Stimulated activated naive CD8-positive, alpha-beta T cell treated with anti-CD3 and anti-CD28 coated beads, Interleukin-15, Interleukin-2, amounts not matched to agents 100 U/mL and 50 U/mL, for 24 hours (primary cell): ENCODE measurements at regions not wholly inside any gene's neighbourhood (a gene's known extent, or its start where the extent isn't known, plus 50 kb on each side); places are given as distances from the start of the nearest gene placed in this dataset.
"Not testable (repeated sequence)": the region's sequence is repeated elsewhere in the genome, so short reads cannot be mapped to it uniquely, and the experiment has no call there.

ENCODE experiments used
- ATAC-seq: fragments of 150-1000 bp; cut with Tn5 transposase; one replicate; pipeline ENCODE4 v1.10.0; 2021
- DNase-seq: peaks from one replicate; pipeline ENCODE4 v3.0.0; 2021

DNA sequence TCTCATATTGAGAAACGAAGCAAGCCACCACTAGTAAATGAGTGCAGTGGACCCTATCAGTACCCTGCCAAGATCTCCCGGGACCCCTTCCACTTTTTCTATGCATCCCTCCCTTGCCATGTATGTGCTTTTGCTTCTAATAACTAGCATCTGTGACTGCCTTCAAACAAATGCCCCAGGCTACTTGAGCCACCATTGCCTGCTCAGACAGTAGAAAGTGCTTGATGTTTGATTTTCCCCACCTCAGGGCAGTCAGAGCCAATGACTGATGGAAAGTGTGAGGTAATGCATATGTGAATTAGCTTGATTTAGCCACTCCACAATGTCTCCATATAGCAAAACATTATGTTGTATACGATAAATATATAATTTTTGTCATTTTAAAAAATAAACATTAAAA is 797.3 kb upstream of the ACO1 start:
- no peak for ATAC-seq

DNA sequence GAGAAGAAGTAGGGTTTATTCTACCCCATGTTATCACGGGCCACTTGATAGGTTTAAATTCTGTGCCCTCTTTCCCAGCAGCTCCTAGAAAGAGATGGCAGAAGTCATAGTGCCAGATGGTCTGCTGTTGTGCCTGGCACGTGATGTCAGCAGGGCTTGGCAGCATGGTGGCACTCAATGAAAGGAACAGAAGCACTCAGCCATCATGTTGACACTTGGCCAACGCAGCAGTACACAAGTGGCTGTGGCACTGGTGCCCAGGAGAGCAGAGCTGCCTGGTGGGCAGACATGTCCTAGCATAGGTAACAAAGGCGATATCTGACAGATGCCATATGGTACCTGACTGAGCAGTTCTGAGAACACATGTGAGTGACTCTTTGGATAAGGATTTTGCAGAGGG is 796.4 kb upstream of the ACO1 start:
- DNase-seq (no peak), ATAC-seq (no peak)

More for the DNA sequence above, 797.3 kb upstream of the ACO1 start:
- no peak for DNase-seq

DNA sequence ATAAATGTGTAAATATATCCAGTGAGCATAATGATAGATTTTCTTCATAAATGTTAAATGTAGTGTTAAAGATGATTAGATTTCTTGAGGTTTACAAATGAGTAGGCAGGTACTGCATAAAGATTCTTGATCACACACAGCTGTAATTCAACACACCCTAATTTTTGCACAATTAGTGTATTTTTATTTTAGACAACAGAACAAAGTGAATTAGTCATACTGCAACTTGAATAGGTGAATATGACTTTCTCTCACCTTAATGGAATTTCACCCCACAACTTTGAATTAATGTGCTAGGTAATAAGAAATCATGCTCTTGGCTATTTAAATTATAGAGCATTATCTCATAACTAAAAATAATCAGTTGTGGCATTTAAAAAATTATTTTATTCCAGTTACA is 795.7 kb upstream of the ACO1 start:
- ATAC-seq (no peak), DNase-seq (no peak)

DNA sequence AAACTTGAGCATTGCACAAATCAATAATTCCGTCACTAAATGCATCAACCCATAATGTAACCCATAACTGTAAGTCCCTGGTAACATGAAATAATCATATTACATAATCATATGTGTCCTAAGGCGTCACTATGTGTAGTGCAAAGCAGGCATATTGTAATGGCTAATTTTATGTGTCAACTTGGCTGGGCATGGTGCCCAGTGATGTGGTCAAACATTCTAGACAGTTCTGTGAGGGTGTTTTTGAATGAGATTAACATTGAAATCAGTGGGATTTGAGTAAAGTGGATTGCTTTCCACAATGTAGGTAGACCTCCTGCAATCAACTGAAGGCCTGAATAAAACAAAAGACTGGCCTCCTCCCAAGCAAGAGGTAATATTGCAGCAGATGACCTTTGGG is 794.4 kb upstream of the ACO1 start:
- ATAC-seq: no peak
- DNase-seq: no peak

DNA sequence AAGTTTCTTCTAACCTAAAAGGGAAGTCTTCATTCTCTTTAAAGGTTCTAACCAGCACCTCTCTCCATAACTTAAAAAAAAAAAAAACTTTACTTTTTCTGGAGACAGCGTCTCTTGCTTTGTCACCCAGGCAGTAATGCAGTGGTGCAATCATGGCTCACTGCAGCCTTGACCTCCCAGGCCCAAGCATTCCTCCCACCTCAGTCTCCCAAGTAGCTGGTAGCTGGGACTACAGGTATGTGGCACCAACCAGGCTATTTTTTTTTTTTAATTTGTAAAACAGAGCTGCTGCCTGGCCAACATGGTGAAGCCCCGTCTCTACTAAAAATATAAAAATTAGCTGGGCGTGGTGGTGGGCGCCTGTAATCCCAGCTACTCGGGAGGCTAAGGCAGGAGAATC is 787.4 kb upstream of the ACO1 start:
- DNase-seq, ATAC-seq: not testable (repeated sequence)

DNA sequence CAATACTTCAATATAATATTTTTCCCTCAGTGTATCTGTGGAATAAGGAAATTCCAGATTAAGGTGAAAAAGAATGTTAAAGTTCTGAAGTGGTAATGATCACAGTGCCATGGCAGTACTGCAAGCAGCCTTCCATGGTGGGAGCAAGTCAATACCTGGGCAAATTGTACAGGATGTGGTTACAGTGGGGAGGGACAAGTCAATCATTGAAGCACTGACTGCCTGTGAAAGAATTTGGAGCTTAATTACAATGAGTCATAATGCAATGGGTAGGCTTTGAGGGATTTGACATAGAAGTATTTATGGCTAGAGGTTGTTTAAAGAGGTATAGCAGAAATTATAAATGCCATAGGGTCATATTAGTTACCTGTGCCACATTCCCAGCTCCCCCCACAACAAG is 786.5 kb upstream of the ACO1 start:
- ATAC-seq (no peak), DNase-seq (no peak)

DNA sequence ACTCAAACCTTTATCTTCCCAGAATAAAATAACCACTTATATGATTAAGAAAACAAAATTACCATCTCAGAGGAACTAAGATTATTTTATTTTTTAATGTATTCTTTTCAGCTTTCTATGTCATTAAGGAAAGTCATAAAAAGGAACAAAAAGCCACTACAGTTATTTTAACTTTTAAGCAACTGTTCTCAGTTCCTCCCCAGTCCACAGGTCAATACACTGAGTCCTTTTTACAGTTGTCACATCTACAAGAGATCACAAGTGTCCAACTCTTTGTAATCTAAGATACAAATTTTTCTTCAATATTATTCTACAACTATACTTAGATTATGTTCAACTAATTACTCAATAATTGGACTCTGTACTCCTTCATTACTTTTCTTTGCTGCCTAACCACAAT is 782.8 kb upstream of the ACO1 start:
- no peak for ATAC-seq
- DNase-seq: no peak

DNA sequence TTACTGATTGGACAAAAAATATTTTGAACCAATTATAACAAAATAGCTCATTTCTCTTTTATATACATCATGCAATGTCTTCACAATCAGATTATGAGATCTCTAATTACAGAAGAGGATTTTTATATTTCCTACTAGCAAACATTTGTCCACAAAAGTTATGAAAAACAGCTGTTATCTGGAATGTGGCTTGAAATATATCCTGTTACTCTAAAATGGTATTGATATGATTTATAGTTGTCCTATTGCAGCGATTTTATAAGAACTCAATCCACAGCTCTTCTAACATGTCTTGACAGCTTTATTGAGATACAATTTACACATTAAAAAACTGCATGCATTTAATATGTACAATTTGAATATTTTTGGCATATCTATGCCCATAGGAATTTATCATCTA is 779.9 kb upstream of the ACO1 start:
- ATAC-seq: no peak

DNA sequence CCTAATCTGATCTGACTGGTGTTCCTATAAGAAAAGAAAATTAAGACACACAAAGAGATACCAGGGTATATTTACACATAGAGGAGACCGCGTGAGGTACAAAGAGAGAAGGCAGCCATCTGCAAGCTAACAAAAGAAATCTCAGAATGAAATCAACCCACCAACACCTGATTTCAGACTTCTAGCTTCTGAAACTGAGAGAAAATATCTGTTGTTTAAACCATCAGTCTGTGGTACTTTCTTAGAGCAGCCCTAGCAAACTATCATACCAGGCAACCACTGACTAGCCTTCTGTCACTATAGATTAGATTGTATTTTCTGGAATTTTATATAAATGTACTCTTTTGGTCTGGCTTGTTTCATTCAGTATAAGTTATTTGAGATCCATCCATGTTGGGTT is 779.3 kb upstream of the ACO1 start:
- ATAC-seq (no peak), DNase-seq (no peak)

More for the DNA sequence above, 779.9 kb upstream of the ACO1 start:
- no peak for DNase-seq

DNA sequence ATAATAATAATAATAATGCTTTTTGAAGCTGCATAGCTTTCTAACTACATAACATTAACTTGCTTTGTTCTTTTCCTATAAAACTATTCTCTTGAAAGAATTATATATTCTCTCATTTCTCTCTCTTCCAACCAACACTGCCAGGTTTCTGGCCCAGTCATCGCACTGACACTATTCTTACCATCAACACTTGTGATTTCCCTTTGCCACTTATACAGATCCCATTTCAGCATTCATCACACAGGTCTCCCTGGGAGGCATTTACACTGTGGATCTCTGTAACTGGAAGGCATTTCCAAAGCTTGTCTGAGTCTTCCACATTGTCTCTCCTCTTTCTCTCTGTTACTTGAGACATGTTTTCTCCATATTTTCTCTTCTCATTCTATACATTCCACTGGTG is 777.8 kb upstream of the ACO1 start:
- DNase-seq (no peak), ATAC-seq (no peak)

DNA sequence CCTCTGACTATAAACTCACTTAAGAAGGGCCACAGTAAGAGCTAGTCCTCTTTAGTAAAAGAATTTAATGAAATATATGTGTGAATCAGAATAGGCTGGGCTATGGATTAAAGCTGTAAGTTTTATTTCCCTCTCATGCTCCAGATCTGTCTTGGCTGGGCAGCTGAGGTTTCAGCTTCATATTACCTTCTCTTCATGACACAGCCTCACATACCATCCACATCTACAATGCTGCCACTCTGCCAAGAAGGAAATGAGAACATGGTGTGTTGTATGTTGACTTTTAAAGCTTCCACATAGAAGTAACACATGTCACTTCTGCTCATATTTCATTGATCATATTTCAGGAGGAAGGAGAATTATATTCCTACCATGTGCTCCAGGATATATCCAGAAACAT is 776.0 kb upstream of the ACO1 start:
- no peak for DNase-seq
- ATAC-seq: no peak

DNA sequence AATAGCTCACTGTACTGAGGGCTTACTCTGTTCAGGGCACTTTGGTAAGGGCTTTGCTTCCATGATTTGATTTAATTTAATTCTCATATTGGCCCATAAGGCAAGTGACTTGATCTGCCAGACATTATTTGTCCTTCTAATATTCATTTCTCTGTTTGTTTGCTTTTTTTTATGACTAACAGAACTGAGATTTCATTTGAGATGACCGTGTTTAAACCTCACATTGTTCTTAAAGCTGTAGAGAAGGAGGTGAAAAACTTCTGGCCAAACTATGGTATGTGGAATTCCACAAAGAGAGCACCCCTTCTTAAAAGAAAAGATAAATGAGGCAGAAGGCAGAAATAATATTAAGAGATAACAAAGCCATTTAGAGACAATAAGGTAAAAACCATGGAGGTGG is 775.6 kb upstream of the ACO1 start:
- ATAC-seq (no peak), DNase-seq (no peak)

DNA sequence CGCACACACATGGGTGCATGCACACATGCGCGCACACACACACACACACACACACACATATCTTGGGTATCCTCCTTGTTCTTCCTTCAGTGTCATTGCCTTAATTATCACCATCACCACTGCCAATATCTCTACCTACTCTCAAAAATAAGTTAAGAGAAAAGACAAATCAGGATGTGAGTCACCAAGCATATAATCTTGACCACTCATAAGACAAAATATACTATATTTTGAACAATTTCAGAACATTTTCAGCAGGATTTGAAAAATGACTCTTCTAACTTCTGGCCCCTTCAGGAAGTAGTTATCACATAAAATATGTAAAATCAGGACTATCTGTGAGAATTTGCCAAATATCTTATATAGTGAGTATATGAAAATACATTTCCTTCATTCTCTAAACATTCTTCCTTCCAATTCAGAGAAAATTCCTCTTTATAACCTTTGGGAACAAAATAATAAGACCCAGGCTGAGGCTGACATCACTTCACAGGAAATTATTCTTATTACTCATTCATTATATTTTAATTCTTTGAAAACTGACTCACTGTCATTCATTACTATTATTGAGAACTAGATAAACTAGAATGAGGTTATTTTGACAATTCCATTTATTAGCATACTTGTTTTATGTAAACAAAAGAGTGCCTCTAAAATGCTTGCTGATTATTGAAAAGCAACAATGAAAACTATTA is 772.0 kb upstream of the ACO1 start:
- no peak for DNase-seq
- ATAC-seq: no peak

DNA sequence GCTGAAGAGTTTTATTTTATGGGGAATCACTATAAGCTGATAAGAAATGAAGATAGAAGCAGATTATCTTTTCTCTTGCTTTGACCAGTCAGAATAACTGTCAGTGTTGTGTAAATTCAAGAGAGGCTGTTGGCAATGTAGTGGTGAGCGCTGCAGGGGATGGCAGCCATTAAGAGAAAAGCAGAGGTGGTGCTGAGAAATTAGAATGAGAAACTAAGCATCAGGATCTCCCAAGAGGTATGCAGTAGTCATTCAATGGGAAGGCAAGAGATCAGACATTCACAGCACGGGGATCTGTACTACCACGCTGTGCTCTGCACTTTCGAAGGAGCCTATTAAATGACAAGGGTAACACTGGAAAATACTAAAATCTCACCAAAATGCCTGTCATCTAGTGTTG is 768.5 kb upstream of the ACO1 start:
- ATAC-seq: no peak
- DNase-seq: no peak

DNA sequence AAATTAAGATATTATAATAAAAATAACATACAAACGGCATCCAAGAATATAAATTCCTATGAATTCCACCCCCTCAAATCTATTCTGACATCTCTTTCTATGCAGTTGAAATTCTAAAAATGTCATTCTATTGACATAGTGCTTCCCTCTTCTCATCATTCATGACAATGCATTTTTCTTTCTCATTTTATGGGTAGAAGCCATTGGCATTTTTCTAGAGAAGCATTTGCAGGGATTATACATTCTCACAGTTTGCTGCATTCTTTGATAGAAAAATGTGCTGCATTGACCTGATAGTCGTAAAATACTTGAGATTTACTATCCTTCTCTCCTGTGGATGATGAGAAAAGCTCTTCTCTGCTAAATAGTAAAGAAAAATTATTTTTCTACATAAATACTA is 760.9 kb upstream of the ACO1 start:
- no peak for DNase-seq

DNA sequence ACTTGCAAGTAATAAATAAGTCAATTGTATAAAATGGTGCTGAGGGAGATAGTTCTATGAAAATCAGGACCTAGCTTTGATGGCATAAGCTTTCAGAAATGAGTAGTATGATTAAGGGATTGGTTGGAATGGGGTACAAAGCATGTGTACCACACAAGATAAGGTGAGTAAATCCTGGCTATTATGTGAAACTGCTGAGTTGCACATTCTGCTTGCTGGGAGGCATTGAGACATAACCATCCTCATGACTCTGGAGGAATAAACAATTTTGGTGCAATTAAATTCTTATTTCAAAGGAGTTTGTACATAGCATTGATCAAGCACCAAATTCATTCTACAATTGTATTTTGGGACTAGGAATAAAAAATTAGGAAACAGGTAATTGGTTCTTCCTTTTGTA is 755.2 kb upstream of the ACO1 start:
- ATAC-seq (no peak), DNase-seq (no peak)

More for the DNA sequence above, 760.9 kb upstream of the ACO1 start:
- no peak for ATAC-seq

DNA sequence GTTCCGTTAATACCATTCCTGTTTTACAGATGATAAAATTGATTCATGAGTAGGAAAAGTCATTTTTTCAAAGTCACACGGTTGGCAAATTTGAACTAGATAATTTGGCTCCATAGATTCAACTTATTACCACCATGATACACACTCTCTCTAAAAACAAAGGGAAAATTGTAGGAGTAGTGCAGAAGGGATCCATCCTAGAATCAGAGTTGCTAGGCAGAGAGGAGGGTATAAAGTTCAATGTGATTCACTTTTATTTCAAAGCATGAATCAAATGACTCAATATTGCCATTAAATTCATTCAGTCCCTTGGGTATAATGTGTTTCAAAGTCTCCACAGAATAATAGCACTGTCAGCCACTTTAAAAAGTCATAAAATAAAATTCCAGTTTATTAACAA is 747.2 kb upstream of the ACO1 start:
- no peak for ATAC-seq
- no peak for DNase-seq

DNA sequence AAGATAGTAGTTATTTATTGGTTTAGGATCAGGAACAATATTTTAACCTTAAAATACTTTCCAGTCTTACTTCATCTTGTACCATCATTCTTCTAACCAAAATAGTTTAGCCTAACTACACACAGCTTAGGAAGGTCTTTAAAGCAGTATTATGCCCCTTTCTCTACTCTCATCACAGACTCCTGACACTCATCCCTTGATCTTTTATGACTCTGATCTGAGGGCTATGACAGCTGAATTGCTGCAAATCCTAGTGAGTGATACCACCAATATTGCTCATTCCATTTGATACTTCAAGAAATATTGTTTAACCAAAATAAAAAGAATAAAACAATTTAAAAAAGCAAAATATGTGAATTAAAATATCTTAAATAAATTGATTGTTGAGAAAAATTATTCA is 746.6 kb upstream of the ACO1 start:
- no peak for ATAC-seq

DNA sequence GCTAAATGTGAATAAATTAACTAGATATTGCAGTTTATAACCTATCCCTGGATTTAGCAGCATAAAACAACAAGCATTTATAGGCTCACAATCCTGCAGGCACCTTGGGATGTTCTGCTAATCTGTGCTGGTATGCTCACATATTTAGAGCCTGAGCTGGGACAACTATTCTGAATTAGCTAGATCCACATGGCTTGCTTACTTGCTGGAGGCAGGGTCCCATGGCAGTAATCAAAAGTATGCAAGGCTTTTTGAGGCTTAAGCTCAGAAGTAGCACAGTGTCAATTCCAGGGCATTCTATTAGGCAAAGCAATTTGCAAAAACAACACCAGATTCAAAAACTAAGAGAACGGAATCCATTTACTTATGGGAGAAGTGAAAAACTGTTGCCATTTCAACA is 745.0 kb upstream of the ACO1 start:
- ATAC-seq (no peak), DNase-seq (no peak)

More for the DNA sequence above, 746.6 kb upstream of the ACO1 start:
- DNase-seq: no peak

DNA sequence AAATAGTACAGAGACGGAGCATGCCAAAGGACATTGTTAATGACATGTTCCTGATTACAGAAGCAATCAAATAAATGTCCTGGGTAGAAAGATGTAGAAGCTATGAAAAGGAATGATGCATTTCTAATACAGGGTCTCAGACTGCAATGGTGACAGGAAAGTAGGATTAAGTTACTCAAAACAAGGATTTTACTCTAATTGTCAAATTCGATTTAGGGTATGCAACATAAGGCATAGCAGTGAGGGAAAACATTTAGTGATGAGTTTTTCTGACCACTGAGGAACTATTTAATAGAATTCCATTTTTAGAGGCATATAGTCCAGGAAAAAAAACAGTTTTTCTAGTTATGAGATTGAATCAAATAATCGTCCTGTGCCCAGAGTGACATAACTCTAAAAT is 715.1 kb upstream of the ACO1 start:
- ATAC-seq: no peak

DNA sequence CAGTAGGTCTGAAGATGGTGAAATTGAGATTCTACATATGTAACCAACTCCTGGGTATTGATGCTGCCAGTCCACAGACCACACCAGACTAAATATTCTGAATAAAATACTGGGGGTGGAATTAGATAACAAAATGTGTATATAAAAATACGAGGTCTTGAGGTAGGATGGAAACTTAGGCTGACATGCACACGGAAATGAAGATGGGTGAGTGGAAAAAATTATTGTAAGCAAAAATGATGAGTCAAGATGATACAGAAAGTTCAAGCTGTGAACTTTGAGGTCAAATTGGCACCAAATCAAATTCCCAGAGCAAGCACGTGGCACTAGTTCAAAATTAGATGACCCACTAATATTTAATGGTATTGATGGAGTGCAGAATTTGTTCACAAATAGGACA is 713.4 kb upstream of the ACO1 start:
- ATAC-seq: peak; percentile 52
- no peak for DNase-seq

More for the DNA sequence above, 715.1 kb upstream of the ACO1 start:
- DNase-seq: no peak

DNA sequence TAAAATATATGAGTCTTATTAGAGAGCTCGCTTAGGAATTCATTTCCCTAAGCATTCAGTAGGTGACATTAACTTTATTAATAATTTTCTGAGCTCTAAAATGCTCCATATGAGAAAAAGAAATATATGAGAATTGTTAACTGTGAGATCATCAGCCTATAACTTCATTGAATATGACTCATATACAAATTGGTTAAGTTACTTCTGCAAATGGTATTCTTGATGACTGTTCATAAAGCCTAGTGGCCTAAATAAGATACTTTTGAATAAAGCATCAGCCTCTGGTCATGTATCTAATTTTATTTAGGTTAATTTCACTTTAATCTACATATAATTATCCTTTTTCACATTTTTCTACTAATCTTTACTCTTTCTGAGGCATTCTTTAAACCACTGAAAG is 710.2 kb upstream of the ACO1 start:
- ATAC-seq: no peak
- DNase-seq: no peak

DNA sequence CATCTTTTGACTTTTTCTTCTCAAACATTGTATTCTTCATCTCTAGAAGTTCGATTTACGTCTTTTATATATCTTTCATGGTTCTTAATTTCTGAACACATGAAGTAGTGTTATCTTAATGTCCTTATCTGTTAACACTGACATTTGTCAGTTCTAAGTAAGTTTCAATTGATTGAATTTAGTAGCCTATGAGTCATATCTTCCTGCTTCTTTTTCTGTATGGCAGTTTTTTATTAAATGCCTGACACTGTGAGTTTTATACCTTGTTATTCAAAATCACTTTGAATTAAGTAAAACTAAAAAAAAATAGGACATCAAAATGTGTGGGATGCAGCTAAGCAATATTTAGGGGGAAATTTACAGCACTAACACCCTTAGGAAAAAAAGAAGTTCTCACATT is 707.0 kb upstream of the ACO1 start:
- ATAC-seq (peak; percentile 32), DNase-seq (no peak)

DNA sequence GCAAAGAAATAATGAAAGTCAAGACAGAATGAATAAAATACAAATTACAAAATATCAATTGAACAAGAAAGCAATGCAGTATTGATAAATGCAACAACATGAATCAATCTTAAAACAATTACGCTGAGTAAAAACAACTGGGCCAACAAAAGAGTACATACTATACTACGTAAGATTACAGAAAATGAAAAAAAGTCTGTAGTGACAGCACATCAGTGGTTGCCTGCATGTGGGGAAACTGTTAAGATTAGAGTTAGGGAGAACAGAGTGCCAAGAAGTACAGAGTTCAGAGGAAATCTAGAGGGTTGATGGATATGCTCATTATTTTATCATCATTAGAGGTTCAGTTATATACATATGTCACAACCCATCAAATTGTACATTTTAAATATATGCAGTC is 706.6 kb upstream of the ACO1 start:
- ATAC-seq (no peak), DNase-seq (no peak)

DNA sequence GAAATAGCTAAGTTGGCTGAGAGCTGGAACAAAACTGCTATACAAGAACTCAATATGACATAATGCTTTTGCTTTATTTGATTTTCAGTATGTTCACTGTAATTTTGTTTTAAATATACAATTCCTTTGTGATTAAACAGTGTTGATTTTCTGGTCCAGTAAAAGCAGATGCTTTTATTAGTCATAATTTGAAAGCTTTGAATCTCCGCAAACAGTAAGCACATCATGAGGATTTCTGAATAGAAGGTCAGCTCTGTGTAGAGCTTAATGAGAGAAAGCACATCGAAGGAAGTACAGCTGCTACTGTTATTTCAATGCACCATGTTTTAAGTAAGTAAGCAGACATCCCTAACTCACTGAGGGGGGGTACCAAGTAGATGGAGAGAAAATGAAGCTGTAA is 701.3 kb upstream of the ACO1 start:
- ATAC-seq (no peak), DNase-seq (no peak)
